CD4-positive, alpha-beta T cell treated with Interferon gamma for 1 hour (primary cell): ENCODE measurements at regions not wholly inside any gene's neighbourhood (a gene's known extent, or its start where the extent isn't known, plus 50 kb on each side); places are given as distances from the start of the nearest gene placed in this dataset.

Experiments
- DNase-seq: peaks from one replicate; pipeline ENCODE4 v3.0.0-alpha.2; 2020

- no peak for DNase-seq
These were observed 511.7 kb upstream of the NOX3 start for GRCh38 chr6:155967322-155967721.

GRCh38 chr6:155964544-155964943 is 508.9 kb upstream of the NOX3 start:
- no peak for DNase-seq

- DNase-seq, result no peak
These were observed 506.6 kb upstream of the NOX3 start for GRCh38 chr6:155962276-155962675.

DNA sequence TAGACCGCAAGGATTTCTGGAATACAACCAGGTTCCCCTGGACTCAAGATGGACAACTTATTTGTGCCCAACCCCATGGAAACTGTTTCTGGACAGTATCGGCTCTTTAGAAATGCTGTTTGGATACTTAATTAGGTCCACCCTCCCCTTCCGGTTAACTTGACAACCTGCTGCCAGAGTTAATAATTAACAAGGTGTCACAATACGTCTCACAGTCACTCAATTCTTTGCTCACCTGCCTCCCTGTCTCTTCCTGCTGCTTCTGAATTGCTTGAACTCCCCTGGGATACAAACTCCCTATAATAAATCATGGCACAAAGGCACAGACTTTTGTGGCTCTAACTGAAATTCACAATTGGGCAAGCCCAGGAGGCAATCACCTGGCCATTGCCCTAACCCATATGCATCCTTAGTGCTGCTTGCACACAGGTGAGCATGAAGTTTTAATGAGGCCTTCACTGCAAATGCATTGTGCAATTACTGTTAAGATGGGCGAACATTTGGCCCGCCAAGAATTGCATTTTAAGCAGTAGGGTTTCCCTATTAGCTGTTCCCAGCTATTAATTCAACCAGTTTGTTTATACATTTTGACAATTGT is 504.4 kb upstream of the NOX3 start:
- DNase-seq, result no peak

DNA sequence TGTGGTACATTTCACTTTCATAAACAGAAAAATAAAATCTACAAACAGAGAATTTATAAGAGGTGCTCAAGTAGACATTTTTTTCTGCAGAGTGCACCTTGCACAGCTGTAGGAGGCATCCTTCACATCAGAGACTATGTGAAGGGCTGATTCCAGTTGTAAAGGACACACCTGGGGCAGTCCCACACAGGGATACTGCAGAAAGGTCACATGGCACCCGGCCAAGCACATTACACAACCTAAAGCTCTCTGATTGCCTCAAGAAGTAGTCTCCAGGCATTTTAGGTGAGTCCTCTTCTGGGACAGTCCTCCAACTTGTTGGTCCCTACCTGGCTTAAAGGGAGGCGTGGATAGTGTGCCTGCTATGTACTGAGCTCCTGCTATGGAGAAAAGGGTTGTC is 502.9 kb upstream of the NOX3 start:
- no peak for DNase-seq

DNA sequence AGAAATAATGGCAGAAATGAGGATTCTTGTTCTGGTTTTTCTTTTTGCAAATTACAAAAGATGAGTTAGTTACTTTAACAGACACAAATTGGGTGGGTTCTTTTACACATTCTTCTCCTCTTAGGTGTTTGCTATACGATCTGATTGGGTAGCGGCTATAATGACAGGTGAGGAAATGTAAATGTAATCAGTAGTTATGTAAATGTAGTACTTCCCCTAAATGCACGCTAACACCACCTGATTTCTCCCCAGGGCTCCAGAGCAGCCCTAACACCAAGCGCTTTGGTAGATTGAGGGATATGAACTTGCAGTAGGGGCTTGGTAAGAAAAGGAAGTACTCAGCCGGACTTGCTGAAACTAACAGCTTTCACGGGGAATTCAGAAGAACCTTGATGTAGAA is 499.4 kb upstream of the NOX3 start:
- peak; percentile 14 for DNase-seq

DNA sequence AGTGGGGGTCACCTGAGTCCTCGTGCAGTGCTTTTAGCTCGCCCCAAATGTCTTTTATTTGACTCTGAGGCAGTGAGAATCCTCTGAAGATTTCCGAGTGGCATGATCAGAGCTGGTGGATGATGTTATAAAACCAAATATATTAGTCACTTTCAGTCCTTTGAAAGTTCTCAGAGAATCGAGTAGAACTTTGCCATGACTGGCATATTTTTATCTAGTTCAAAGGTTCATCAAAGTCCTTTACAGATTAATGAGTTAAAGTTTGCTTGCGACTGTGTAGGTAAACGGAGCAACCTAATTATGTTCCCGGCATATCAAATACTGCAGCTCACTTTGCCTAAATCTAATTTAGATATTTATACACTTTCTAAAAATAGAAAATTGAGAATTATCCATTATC is 498.5 kb upstream of the NOX3 start:
- no peak for DNase-seq

GRCh38 chr6:155949256-155949655 is 493.6 kb upstream of the NOX3 start:
- no peak for DNase-seq

GRCh38 chr6:155946860-155947259 is 491.2 kb upstream of the NOX3 start:
- DNase-seq, result no peak

DNA sequence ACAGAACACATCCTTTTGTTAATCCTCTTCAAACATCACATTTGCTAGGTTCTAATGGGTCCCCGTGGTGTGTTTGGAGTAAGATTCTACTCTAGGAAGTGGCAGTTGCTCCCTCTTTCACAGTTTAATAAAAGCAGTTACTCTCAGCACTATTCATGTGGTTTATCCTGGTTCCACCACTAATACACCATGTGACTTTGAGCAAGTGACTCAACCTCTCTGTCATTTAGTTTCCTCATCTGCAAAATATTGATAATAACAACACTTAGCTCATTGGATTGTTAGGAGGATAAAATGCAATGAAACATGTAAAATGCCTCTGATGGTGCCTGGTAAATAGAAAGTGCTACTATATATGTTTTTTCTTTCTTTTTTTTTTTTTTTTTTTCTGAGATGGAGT is 488.0 kb upstream of the NOX3 start:
- no peak for DNase-seq

- DNase-seq, result no peak
These were observed 483.6 kb upstream of the NOX3 start for GRCh38 chr6:155939253-155939652.

DNA sequence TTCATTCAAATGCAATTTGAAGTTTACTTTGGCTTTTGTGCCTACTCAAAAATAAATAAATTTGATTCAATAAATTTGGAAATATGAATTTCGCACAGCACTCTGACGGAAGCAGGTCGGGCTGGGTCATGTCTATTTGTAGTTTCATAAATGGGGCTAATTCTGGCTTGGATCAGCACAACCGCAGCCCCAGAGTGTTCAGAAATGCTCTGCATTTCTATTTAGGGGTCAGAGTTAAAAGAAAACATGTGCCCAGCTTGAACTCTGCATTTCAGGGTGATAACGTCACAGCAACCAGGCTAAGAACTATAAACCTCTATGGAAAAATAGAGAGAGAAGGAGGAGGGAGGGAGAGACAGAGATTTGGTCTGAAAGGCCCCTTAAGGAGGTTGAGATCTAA is 480.9 kb upstream of the NOX3 start:
- DNase-seq, result no peak

DNA sequence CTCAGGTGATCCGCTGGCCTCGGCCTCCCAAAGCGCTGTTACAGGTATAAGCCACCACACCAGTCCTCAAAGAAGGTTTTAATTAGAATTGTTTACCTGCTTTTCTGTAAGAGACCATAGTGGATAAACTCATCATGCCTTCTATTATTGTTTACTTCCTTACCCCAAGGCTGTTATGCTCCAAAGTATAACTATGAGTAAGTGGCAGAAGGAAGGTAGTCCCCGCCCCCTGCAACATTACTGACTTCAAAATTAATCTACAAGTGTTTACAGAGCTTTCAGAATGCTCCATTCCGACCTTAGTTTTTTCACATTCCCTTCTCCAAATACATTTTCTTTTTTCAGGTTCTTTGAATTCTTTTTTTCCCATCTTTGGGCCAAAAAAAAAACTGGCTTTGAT is 480.5 kb upstream of the NOX3 start:
- DNase-seq, result no peak

DNA sequence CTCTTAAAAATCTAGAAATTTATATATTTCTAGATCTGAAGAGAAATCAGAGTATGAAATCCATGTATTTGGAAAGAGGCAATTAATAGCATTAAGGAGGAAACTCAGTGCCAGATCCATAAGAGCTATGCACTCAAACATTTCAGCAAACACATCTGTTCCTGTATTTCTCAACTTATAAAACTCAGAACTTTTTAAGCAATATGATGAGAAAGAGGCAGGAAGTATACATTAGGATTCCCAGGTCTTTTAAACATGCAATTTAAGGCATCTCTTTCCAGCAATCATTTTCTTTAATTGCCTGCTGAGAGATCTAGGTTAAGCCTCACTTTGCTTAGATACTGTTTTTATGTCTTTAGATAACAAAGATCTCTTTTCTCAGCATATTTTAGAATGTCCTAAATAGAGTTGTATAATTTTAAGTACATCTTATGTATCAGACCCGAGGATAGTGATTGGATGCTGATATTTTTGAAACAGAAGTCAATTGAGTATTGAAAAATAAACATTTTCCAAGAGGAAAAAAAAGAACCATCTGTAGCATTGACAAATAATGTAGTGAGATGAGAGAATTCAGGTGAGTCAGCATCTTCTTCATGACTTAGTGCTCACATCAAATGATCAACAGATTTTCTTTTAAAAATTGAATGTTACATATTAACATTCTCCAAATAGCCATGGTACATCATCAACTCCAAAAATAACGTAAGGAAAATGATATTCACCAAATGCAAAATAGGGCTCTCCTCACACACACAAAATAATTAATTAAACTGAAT is 461.4 kb upstream of the NOX3 start:
- no peak for DNase-seq

- DNase-seq, result no peak
These were observed 460.0 kb upstream of the NOX3 start for GRCh38 chr6:155915651-155916050.

- DNase-seq, result no peak
These were observed 458.2 kb upstream of the NOX3 start for GRCh38 chr6:155913816-155914215.

- DNase-seq, result no peak
These were observed 454.1 kb upstream of the NOX3 start for GRCh38 chr6:155909710-155910109.

DNA sequence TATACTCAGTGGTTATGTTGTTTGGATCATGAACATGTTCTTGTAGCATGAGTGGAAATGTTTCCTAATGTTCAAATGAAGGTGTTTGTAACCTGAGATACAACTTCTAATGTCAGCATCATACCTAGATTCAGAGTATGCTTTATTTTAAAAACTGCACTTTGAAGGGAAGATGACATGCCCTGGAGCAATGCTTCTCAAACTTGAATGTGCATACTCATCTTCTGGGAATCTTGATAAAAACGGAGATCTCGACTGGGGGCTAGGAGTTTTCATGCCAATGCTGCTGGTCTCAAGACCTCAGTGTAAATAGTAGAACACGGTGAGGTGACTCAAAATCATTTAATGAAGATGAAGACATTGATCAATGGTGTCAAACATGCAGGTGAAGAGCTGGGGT is 440.0 kb upstream of the NOX3 start:
- DNase-seq, result no peak

DNA sequence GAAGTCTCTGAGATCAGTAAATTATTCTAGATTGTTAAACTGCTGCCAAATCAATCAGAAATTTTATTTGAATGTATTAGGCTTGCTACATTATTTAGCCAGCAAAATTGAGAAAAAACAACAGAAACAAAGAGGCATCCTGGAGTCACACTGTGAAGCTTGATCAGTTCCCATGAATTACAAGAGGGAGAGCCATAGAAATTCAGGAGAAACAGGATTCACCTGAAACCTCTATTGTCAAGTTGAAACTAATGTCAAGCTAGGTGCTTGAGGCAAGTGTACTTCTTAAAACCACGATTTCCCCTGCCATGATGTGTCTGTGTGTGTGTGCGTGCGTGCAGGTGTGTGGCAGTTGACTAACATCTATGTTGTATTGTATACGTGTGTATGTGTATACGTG is 439.1 kb upstream of the NOX3 start:
- DNase-seq, result no peak

DNA sequence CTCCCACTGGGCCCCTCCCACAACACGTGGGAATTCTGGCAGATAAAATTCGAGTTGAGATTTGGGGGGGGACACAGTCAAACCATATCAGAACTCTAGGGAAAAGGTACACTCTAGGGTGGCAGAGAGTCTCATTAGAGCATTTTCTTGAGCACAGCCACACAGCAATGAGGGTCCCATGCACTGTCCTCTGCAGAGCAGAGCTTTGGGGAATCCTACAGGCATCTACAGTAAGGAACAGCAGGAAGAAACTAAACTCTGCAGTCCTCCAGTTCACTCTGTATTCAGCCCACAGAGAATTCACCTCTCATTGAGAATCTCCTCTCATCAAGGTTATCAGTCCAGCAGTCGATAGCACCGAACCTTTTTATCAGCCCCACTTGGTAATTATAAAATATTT is 438.6 kb upstream of the NOX3 start:
- DNase-seq, result no peak

- no peak for DNase-seq
These were observed 434.8 kb upstream of the NOX3 start for GRCh38 chr6:155890409-155890808.

GRCh38 chr6:155889410-155889809 is 433.8 kb upstream of the NOX3 start:
- DNase-seq, result no peak

GRCh38 chr6:155887421-155887820 is 431.8 kb upstream of the NOX3 start:
- DNase-seq, result no peak

DNA sequence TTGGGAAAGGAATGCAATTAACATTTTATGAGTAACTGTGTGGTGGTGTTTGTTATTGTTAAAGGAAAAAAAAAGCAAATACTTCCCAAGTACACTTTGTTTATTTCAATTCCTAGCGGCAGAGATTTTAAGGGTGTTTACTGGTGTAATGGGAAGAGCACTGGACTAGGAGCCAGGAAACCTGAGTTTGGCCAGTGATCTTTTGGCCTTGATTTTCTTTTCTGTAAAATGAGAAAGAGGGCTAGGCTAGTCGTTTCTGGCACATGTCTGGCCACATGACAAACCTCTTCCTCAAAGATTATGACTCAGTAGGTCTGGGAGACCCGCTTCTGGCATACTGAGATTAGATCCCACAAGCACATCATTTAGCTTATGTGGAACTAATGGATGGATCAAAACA is 428.1 kb upstream of the NOX3 start:
- no peak for DNase-seq

DNA sequence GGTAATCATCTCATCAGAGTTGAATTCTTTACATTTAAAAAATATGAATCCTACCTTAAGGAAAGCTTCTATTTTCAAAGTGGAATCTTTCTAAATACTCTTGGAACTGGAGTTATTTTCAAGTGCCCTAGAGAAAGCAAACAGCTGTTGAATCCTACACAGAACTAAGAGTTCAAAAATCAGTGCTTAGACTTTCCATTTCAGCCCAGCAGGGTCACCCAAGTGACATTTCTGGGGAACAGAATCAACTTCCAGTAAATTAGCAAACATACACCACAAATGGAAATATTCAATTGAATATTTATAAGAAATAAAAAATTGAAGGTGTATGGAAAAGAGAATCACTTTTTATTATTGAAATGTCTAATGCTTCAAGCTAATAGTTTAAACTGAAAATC is 427.7 kb upstream of the NOX3 start:
- no peak for DNase-seq
